ENCODE measurements at regions not wholly inside any gene's neighbourhood (a gene's known extent, or its start where the extent isn't known, plus 50 kb on each side); places are given as distances from the start of the nearest gene placed in this dataset.

DNA sequence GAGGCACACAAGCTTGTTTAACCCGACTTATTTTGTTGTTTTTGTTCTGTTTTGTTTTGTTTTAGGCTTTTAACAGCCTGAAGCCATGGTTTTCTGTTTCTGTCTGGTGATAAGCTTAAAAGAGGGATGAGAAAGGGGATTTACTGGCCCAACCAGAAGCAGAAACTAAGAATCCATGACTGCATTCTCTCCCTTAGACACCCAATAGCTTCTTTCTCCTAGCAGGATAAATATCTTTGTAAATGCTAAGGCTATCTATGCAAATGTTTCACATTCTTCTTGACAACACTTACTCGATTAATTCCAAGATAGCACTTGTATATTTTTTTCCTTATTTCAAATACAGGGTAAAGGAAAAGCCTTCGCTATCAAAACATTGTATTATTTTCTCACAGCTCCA is 53.7 kb upstream of the SMAD1 start:
- DNase-seq = no peak

DNA sequence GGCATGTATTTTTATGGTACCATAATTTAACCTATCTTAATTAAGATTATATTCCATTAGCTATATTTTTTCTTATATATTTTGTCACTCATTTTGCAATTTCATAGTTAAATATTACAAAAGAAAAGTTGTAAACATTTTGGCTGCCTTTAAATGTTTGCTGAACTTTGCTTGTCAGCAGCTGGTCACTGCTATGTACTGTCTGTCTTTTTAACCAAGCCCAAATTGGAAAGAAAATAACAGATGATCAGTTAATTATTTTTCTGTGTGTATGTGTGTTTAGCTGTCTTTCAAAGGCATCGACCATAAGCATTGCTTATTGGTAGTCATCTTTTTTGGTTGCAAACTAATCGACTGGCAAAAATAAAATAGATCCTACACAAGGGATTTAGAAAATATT is 54.4 kb upstream of the SMAD1 start:
- DNase-seq = no peak

DNA sequence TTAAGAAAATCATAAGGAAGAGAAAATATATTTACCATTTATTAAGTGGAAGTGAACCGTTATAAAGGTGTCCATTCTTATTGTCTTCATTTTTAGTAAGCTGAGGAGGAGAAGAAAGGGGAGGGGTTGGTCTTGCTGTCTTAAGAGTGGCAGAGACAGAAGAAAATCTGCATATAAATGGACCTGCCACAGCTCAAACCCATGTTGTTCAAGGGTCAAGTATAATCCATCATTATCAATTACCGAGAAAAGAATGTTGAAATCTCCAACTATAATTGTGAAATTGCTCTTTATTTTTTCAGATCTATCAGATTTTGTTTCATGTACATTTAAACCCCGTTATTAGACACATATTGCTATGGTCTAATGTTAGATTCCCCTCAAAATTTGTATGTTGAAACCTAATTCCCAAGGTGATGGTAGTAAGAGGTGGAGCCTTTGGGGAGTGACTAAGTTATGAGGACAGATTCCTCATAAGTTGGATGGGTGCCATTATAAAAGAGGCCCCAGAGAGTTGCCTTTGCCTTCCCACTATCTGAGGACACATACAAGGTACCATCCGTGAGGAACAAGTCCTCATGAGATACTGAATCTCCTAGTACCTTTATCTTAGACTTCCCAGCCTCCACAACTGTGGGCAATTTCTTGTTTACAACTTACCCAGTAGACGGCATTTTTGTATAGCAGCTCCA is 58.5 kb upstream of the SMAD1 start:
- no peak for DNase-seq

- no peak for DNase-seq
These were observed 60.9 kb upstream of the SMAD1 start for GRCh38 chr4:145420595-145421214.

DNA sequence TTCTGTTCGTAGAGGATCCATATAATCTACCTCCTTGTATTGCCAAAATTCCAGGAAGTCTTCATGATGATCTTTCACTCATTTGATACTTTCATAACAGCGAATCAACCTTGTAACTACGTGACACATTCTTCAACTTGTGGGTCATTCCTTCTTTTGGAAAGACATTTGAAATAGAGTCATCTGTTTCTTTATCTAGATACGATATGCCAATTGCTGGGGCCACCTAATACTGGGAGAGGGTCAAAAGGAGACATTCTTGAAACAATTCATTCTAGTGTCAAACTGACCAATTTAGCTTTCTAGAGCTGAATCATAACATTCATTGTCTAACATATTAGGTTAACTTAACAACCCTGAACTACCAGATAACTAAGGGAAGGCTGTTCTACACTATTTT is 62.9 kb upstream of the SMAD1 start:
- DNase-seq = no peak

GRCh38 chr4:145417348-145418130 is 64.1 kb upstream of the SMAD1 start:
- DNase-seq = no peak

DNA sequence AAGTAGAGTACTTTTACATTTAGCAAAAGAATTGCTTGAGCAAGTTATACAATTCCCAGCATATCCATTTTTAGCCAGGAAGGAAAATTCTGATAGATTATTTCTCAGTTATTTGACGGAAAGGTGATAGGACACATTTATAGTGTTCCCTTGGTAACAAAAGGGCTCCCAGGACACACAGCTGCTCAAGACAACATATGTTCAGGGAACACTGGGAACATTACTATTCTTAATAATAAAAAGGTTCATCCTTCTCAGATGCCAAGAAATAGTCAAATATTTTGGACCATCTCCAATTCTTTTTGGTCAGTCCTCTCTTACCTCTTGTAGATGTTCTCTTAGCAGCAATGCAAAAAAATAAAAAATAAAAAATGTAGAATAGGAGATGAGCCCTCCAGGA is 66.8 kb upstream of the SMAD1 start:
- DNase-seq = no peak

DNA sequence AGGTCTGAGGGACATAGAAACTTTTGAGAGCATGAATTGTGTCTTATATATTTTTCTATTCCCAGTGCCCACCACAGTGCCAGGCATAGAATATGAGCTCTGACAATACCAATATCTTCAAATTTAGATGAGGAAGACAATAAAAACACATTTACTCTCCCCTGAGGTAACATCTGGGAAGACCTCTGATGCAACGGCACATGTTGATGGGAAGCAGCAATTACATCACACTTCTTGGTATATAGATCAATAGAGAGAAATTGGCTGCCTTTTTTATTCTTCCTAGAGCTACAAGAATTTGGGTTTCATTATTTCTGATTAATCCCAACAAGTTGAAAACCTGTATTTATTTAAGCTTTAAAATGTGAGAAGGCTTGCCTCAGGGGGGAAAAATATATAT is 67.4 kb upstream of the SMAD1 start:
- DNase-seq = no peak

GRCh38 chr4:145406970-145407369 is 74.7 kb upstream of the SMAD1 start:
- DNase-seq = no peak

DNA sequence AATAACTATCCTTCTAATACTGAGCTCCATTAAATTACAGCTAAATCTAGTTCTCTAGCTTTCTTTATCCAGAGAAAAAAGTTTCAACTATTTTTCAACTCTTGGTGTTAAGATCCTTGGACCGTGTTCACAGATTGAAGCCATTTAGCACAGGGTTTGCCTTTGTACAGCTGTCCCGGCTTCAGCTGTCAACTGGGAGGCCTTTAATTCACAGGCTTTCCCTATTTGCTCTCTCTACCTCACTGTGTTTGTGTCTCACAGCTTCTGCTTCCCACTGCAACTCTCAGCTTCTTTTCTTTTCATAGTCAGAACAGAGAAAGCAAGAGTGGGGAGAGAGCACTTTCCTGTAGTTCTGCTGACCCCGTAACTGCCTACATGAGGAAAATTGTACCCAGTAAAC is 76.9 kb upstream of the SMAD1 start:
- peak; percentile 58 for DNase-seq

GRCh38 chr4:145396581-145396980 is 85.1 kb upstream of the SMAD1 start:
- DNase-seq = no peak

GRCh38 chr4:145390571-145390970 is 91.1 kb upstream of the SMAD1 start:
- no peak for DNase-seq

GRCh38 chr4:145389550-145389949 is 92.1 kb upstream of the SMAD1 start:
- DNase-seq = no peak

DNA sequence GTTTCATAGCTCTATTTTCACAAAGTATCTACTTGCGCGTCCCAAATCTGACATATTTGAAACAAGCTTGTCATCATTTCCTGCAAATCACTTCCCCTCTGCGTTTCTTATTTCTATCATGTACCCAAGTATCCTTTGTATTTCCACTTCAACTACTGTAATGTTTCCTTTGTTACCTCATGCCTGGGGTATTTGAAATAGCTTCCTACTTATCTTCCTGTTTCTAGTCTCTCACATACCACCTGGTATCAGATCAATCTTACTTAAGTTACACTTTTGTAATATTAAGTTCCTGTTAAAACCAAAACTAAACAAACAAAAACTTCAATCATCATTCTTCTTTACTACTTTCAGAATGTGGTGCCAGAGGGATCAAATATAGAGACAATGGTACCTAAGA is 93.6 kb upstream of the SMAD1 start:
- DNase-seq = no peak

DNA sequence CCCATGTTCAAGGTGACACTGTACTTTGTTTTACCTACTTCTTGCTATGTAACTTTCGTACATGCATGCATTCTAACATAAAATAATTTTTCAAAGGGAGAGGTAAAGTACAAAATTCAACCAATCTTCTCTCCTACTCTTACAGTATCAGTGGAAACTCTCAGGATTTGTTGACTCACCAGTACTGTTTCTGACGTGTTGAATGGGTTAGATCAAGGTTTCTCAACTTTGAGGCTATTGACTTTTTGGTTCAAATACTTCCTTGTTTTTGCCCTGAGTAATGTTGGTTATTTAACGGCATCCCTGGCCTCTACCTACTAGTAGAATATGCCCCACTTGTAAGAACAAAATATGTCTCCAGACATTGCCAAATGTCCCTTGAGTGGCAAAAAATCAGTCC is 94.6 kb upstream of the SMAD1 start:
- no peak for DNase-seq

DNA sequence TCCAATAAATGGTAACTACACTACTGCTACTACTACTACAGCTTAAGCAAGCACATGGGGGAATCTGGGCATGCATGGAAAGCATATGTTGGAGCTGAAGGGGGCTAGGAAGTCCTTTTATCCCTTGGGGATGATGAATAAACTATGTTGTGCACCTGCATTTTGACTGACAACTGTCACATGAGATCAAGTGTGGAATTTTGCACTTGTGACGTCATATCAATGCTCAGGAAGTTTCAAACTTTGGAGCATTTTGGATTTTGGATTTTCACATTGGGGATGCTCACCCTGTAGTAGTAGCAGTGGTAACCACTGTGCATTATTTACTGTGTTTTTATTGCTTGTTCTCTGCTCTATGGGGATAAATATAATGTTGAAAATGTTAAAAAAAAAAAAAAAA is 100.5 kb upstream of the SMAD1 start:
- no peak for DNase-seq

DNA sequence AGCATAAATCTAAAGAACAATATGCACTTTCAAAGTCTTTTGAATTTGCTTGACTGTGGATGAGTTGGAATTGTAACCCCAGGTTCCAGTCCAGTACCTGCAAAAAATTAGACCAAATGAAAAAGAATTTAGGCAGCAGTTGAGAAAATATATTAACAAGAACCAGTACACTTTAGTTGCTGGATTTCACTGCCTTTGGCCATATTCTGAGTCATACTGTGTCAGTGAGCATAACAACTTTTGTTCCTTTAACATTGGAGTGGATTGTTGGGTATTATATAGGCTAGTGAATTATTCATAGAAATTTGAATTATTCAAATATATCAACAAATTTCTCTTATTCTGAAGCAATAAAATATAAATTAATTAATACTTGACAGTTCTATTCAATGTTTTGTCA is 101.5 kb upstream of the SMAD1 start:
- DNase-seq = no peak

- DNase-seq = no peak
These were observed 106.2 kb upstream of the SMAD1 start for GRCh38 chr4:145375416-145375815.

- DNase-seq = no peak
These were observed 129.1 kb upstream of the SMAD1 start for GRCh38 chr4:145352438-145353145.

DNA sequence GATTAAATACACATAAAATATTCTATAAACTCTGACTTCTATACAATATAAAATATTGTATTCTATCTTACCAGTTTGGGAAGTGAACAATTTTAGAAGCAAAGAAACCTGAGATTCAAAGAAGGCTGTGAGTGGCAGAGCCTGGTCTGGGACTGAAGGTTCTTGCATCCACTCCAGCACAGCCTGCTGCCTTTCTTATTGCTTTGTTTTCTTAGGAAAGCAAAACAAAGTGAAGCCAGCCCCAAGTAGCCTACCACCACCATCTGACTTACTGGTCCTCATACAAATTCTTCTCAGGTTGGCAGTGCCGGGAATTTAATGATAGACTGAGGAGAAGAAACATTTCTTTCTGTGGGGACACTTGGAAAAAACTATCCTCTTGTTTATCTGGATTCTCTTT is 129.7 kb upstream of the SMAD1 start:
- DNase-seq = no peak

- DNase-seq = no peak
These were observed 130.5 kb upstream of the SMAD1 start for GRCh38 chr4:145351162-145351561.

- DNase-seq = no peak
These were observed 133.4 kb upstream of the SMAD1 start for GRCh38 chr4:145348291-145348690.

GRCh38 chr4:145347684-145348083 is 134.0 kb upstream of the SMAD1 start:
- no peak for DNase-seq

DNA sequence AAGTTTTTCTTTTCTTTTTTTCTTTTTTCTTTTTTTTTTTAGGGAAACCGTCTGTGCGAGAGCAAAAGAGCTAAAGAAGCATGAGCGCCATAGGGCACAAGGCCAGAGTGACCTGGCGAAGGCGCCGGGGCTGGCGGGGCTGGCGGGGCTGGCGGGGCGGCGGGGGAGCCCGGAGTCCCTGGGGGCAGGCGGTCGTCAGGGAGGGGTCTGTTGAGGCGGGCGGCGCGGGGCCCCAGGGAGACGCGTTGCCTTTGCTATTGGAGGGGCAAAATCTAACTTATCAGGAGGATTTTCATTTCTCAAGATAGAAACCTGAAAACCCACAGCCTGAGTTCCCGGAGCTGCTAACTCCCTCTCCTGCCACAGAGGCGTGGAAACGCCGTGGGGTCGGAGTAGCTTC is 135.6 kb upstream of the SMAD1 start:
- DNase-seq = no peak
